HEK293T (cell line): ENCODE measurements at regions not wholly inside any gene's neighbourhood (a gene's known extent, or its start where the extent isn't known, plus 50 kb on each side); places are given as distances from the start of the nearest gene placed in this dataset.
A peak's percentile ranks its signal among the peaks of the same experiment; 100 is the strongest.

Source experiments
- CTCF ChIA-PET: fragments of 350-600 bp; formaldehyde crosslinking; extraction: SDS; loops from one replicate; lab custom pipeline; 2021; ENCODE audit warnings: antibody characterized with exemption, inconsistent platforms; lab: Yijun Ruan, JAX
- POLR2A ChIA-PET: fragments of 350-600 bp; formaldehyde crosslinking; extraction: SDS; loops from one replicate; lab custom pipeline; 2020; ENCODE audit warnings: antibody characterized with exemption, inconsistent platforms; lab: Yijun Ruan, JAX
- DNase-seq: peaks from one replicate; pipeline ENCODE4 v3.0.0; 2012; ENCODE audit warnings: mixed read lengths; ENCODE audit errors: extremely low spot score
- ARNT ChIP-seq: fragments of 450-650 bp; IDR thresholded peaks from 2 replicates; pipeline ENCODE4 v1.6.1; 2017; ENCODE audit warnings: mild to moderate bottlenecking
- BHLHE40 ChIP-seq: fragments of 450-650 bp; IDR thresholded peaks from 2 replicates; pipeline ENCODE4 v1.6.1; 2016; ENCODE audit warnings: mild to moderate bottlenecking, moderate library complexity, borderline replicate concordance
- CTBP1 ChIP-seq: fragments of 450-650 bp; IDR thresholded peaks from 2 replicates; pipeline ENCODE4 v1.6.1; 2016; ENCODE audit warnings: borderline replicate concordance
- ELF4 ChIP-seq: fragments of 450-650 bp; IDR thresholded peaks from 2 replicates; pipeline ENCODE4 v1.6.1; 2017; ENCODE audit warnings: antibody characterized with exemption
- FOXA1 ChIP-seq: fragments of 450-650 bp; IDR thresholded peaks from 2 replicates; pipeline ENCODE4 v1.6.1; 2016; ENCODE audit warnings: mild to moderate bottlenecking
- FOXK2 ChIP-seq: fragments of 450-650 bp; IDR thresholded peaks from 2 replicates; pipeline ENCODE4 v1.6.1; 2016; ENCODE audit warnings: mild to moderate bottlenecking
- FOXM1 ChIP-seq: fragments of 450-650 bp; IDR thresholded peaks from 2 replicates; pipeline ENCODE4 v1.6.1; 2017; ENCODE audit warnings: mild to moderate bottlenecking, borderline replicate concordance
- HDGF ChIP-seq: fragments of 450-650 bp; IDR thresholded peaks from 2 replicates; pipeline ENCODE4 v1.6.1; 2017; ENCODE audit warnings: antibody characterized with exemption, borderline replicate concordance
- L3MBTL2 ChIP-seq: fragments of 450-650 bp; conservative IDR thresholded peaks from 2 replicates; pipeline ENCODE4 v1.6.1; 2016; ENCODE audit warnings: mild to moderate bottlenecking
- LEF1 ChIP-seq: fragments of 450-650 bp; IDR thresholded peaks from 2 replicates; pipeline ENCODE4 v1.6.1; 2017; ENCODE audit warnings: mild to moderate bottlenecking, borderline replicate concordance
- NFRKB ChIP-seq: fragments of 450-650 bp; IDR thresholded peaks from 2 replicates; pipeline ENCODE4 v1.6.1; 2016; ENCODE audit warnings: mild to moderate bottlenecking, moderate library complexity
- SP1 ChIP-seq: fragments of 450-650 bp; IDR thresholded peaks from 2 replicates; pipeline ENCODE4 v1.6.1; 2017
- SUZ12 ChIP-seq: fragments of 450-650 bp; IDR thresholded peaks from 2 replicates; pipeline ENCODE4 v1.6.1; 2016; ENCODE audit warnings: mild to moderate bottlenecking
- TARDBP ChIP-seq: fragments of 450-650 bp; IDR thresholded peaks from 2 replicates; pipeline ENCODE4 v1.6.1; 2016
- ZNF384 ChIP-seq: fragments of 450-650 bp; IDR thresholded peaks from 2 replicates; pipeline ENCODE4 v1.6.1; 2016
- TF ChIP-seq, protein P1 (sequence below): fragments of 450-650 bp; IDR thresholded peaks from 2 replicates; pipeline ENCODE4 v1.6.1; 2016

DNA sequence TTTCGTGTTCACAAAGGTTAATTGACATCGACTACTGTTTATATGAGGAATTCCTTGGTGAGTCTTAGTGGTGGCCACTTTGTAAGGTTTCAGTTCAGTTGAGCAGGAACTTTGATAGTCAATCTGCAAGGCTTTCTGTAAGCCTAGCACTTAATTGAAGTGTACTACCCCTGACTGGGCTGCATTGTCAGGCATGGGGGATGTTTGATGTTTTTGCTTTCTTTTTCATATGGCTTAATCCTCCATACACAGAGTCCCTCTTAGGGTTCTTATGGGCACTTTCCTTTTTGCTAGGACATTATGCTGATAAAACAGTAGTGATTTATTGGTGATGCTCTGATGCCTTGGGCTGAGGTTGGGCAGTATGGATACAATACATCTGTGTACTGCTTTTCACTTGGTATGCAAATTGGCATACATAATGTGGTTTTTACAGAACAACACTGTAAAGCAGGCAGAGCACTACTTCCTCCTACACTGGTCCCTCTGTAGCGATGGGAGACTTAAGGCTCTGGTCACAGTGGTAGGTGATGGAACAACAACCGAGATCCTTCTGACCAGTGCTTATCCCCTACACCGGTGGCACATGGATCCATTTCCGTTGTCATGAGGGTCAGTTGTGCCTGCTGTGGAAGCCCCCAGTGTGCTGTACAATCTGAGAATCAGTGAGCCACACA, 261.0 kb downstream of the MFSD1 start:
- TF ChIP-seq L3MBTL2: no peak
- no peak for TF ChIP-seq NFRKB
- no peak for TF ChIP-seq ZNF384
- TF ChIP-seq LEF1: no peak
- no peak for TF ChIP-seq SUZ12
- TF ChIP-seq CTBP1: no peak
- TF ChIP-seq TARDBP: no peak
- TF ChIP-seq HDGF: no peak
- TF ChIP-seq FOXA1: no peak
- TF ChIP-seq ELF4: no peak
- TF ChIP-seq FOXM1: no peak
- TF ChIP-seq SP1: no peak
- no peak for TF ChIP-seq BHLHE40
- TF ChIP-seq FOXK2: no peak
- TF ChIP-seq ARNT: no peak
- TF ChIP-seq, protein P1, sequence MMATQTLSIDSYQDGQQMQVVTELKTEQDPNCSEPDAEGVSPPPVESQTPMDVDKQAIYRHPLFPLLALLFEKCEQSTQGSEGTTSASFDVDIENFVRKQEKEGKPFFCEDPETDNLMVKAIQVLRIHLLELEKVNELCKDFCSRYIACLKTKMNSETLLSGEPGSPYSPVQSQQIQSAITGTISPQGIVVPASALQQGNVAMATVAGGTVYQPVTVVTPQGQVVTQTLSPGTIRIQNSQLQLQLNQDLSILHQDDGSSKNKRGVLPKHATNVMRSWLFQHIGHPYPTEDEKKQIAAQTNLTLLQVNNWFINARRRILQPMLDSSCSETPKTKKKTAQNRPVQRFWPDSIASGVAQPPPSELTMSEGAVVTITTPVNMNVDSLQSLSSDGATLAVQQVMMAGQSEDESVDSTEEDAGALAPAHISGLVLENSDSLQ: no peak
- ChIA-PET CTCF (no interaction called here), POLR2A (no interaction called here)
- no peak for DNase-seq

- ChIA-PET CTCF (no interaction called here), POLR2A (no interaction called here)
- TF ChIP-seq ARNT: no peak
- no peak for TF ChIP-seq BHLHE40
- no peak for TF ChIP-seq CTBP1
- TF ChIP-seq SUZ12: no peak
- no peak for TF ChIP-seq ELF4
- no peak for TF ChIP-seq FOXM1
- no peak for TF ChIP-seq ZNF384
- no peak for TF ChIP-seq FOXK2
- TF ChIP-seq NFRKB: no peak
- no peak for TF ChIP-seq FOXA1
- TF ChIP-seq TARDBP: no peak
- TF ChIP-seq HDGF: no peak
- TF ChIP-seq LEF1: no peak
- TF ChIP-seq, protein P1: no peak
- TF ChIP-seq L3MBTL2: no peak
- no peak for TF ChIP-seq SP1
- no peak for DNase-seq
Observed at GRCh38 chr3:159069091-159069490, 267.2 kb downstream of the MFSD1 start, which contains the start of gene IQCJ. Gene IQCJ (plus strand): TSS chr3:159069319.

DNA sequence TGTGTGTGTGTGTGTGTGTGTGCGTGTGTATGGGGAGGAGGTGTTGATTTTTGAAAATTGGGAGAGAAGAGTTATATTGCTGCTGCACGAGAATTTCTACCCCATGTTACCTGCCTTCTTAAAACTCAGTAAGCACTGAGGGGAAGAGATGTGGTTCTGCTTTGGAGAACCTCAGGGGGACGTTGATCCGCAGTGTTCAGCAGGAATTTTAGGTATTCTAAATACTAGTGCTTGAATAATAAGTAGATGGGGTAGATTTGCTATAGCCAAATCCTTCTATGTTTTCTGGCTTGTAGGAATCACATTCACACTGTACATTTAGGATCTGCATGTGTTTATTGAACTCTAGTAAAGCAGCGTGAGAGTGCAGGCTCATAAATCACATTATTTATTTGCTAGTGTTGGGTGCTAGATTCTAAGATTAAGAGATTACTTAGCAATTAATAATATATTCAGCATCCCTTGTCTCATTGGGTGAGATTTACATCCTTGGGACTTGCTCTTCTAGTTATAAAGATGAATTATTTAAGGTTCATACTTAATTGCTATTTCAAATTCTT, 268.1 kb downstream of the MFSD1 start:
- ChIA-PET POLR2A (no interaction called here), CTCF (no interaction called here)
- DNase-seq: no peak
- TF ChIP-seq, protein P1: peak; percentile 10; the same call in 1 of the 2 replicates
- no peak for TF ChIP-seq FOXA1

GRCh38 chr3:159074756-159075701, 273.2 kb downstream of the MFSD1 start:
- no peak for TF ChIP-seq FOXK2
- CTCF ChIA-PET: no interaction called here
- no peak for DNase-seq
- POLR2A ChIA-PET: no interaction called here

- ChIA-PET POLR2A (no interaction called here), CTCF (no interaction called here)
- TF ChIP-seq ZNF384: no peak
- no peak for TF ChIP-seq ARNT
- TF ChIP-seq ELF4: no peak
- TF ChIP-seq FOXA1: no peak
- no peak for TF ChIP-seq CTBP1
- no peak for TF ChIP-seq HDGF
- no peak for TF ChIP-seq FOXM1
- no peak for TF ChIP-seq NFRKB
- no peak for TF ChIP-seq SUZ12
- TF ChIP-seq SP1: no peak
- TF ChIP-seq, protein P1: no peak
- TF ChIP-seq FOXK2: no peak
- TF ChIP-seq BHLHE40: no peak
- TF ChIP-seq TARDBP: no peak
- no peak for TF ChIP-seq LEF1
- no peak for TF ChIP-seq L3MBTL2
- no peak for DNase-seq
Observed at GRCh38 chr3:159077860-159078259, 276.0 kb downstream of the MFSD1 start.
